PC-3 (cell line): ENCODE measurements at regions not wholly inside any gene's neighbourhood (a gene's known extent, or its start where the extent isn't known, plus 50 kb on each side); places are given as distances from the start of the nearest gene placed in this dataset.

ENCODE experiments used
- ATAC-seq: fragments of 200-7000 bp; cut with Tn5 transposase; 2 replicates; pipeline ENCODE4 v1.9.1; 2020; ENCODE audit warnings: mild to moderate bottlenecking, moderate library complexity
- BruUV-seq: library from RNA; stranded (reverse); fragments of 400-500 nt; replicated peaks from 2 replicates; lab custom pipeline; 2021; lab: Mats Ljungman, UMichigan
- CTCF ChIA-PET: fragments of 300-600 bp; sonication (Branson Sonifier 250); formaldehyde crosslinking; loops from one replicate; lab custom pipeline; 2022; ENCODE audit warnings: antibody characterized with exemption; lab: Charles Lee
- POLR2A ChIA-PET: fragments of 300-600 bp; sonication (Branson Sonifier 250); formaldehyde crosslinking; loops from one replicate; lab custom pipeline; 2022; ENCODE audit warnings: antibody characterized with exemption; ENCODE audit not compliant: unreplicated experiment; lab: Charles Lee
- DNase-seq: peaks from one replicate; pipeline ENCODE4 v3.0.0-alpha.2; 2015
- H2AFZ ChIP-seq: fragments of 300-600 bp; sonication (generic); 2 replicates; pipeline ENCODE4 v1.6.0; 2016; ENCODE audit warnings: antibody characterized with exemption, low read length
- H3F3A ChIP-seq: fragments of 300-600 bp; sonication (generic); one replicate; pipeline ENCODE4 v1.6.0; 2017; ENCODE audit warnings: antibody characterized with exemption, low read length, control low read depth, mild to moderate bottlenecking; ENCODE audit not compliant: unreplicated experiment
- H3K27ac ChIP-seq: fragments of 300-600 bp; sonication (generic); 2 replicates; pipeline ENCODE4 v1.5.1; 2016; ENCODE audit warnings: mild to moderate bottlenecking, low read length
- H3K27me3 ChIP-seq: fragments of 300-600 bp; sonication (generic); 2 replicates; pipeline ENCODE4 v1.6.1; 2016; ENCODE audit warnings: low read length, mixed read lengths
- H3K36me3 ChIP-seq: fragments of 300-600 bp; sonication (generic); 2 replicates; pipeline ENCODE4 v1.6.1; 2016; ENCODE audit warnings: low read depth, mixed run types, low read length, mixed read lengths
- H3K4me1 ChIP-seq: fragments of 300-600 bp; sonication (generic); 2 replicates; pipeline ENCODE4 v1.5.1; 2016; ENCODE audit warnings: low read length; ENCODE audit not compliant: insufficient read depth
- H3K4me2 ChIP-seq: fragments of 300-600 bp; sonication (generic); 2 replicates; pipeline ENCODE4 v1.6.0; 2016; ENCODE audit warnings: low read length
- H3K4me3 ChIP-seq: fragments of 300-600 bp; sonication (generic); 2 replicates; pipeline ENCODE4 v1.5.1; 2016; ENCODE audit warnings: mild to moderate bottlenecking, low read length, mixed read lengths
- H3K79me2 ChIP-seq: fragments of 300-600 bp; sonication (generic); 2 replicates; pipeline ENCODE4 v1.6.1; 2017; ENCODE audit warnings: low read length, mixed read lengths
- H3K9ac ChIP-seq: fragments of 300-600 bp; sonication (generic); 2 replicates; pipeline ENCODE4 v1.6.0; 2016; ENCODE audit warnings: mild to moderate bottlenecking, low read length
- H3K9me2 ChIP-seq: fragments of 300-600 bp; sonication (generic); replicated peaks from 2 replicates; pipeline ENCODE4 v1.6.1; 2016; ENCODE audit warnings: mixed run types, low read length, mixed read lengths
- H3K9me3 ChIP-seq: fragments of 300-600 bp; sonication (generic); 2 replicates; pipeline ENCODE4 v1.6.1; 2016; ENCODE audit warnings: low read length, mixed read lengths
- H4K20me1 ChIP-seq: fragments of 300-600 bp; sonication (generic); 2 replicates; pipeline ENCODE4 v1.6.1; 2016; ENCODE audit warnings: low read length, mixed read lengths
- EZH2 ChIP-seq: fragments of 300-600 bp; sonication (generic); IDR thresholded peaks from one replicate; pipeline ENCODE4 v1.6.1; 2017; ENCODE audit warnings: antibody characterized with exemption, mild to moderate bottlenecking, low read length; ENCODE audit not compliant: unreplicated experiment
- EZH2phosphoT487 ChIP-seq: fragments of 300-600 bp; sonication (generic); IDR thresholded peaks from 2 replicates; pipeline ENCODE4 v1.6.1; 2018; ENCODE audit warnings: mild to moderate bottlenecking, antibody characterized with exemption, low read length, borderline replicate concordance
- intact Hi-C: fragments of 100-400 bp; cut with micrococcal nuclease; formaldehyde crosslinking; loops from 2 replicates; pipeline ENCODE4 v1.9.0; 2023
- TF ChIP-seq, protein P1 (sequence below): fragments of 300-600 bp; sonication (generic); conservative IDR thresholded peaks from 2 replicates; pipeline ENCODE4 v1.5.1; 2017; ENCODE audit warnings: antibody characterized with exemption, low read depth, mild to moderate bottlenecking, low read length

DNA sequence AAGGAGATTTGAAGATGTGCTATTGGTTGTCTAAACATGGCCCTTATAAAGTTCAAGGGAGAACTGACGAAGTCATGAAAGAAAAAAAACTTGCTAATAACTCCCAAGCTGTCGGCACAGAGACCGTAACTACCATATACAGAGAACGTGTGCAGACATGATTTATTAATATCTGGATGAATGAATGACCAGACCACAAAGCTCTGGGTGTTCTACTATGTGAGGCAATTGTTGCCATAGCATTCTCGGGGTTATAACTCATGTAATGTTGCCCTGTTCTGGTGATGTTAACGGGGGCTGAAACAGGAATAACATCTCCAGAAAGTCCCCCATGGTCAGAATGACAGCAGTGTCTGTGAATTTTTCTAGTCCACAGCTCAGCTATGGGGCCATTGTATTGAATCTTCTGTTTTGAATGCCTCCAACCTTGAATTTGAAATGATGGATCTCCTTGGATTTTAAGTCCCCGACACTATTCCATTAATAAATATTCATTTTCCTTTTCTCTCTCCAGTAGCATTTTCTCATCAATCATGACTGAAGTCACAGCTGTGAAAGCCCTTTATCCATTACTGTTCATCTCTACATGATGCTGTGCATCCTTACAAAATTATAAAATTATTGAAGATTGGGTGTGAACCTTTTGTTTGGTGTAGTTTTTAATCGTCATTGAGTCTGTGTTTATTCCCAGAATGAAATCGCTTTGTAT, 483.4 kb upstream of the KLHL29 start:
- no peaks in the 10 kb centered on the region for H3K36me3 ChIP-seq
- CTCF ChIA-PET, result no interaction called here
- BruUV-seq, result no TSS peak
- H3K4me2 ChIP-seq, result no peak overlapping the region
- H3K9ac ChIP-seq, result no peak overlapping the region
- H3F3A ChIP-seq, result no peaks in the 10 kb centered on the region
- H4K20me1 ChIP-seq, result no peaks in the 10 kb centered on the region
- no peak overlapping the region for H3K27ac ChIP-seq
- H3K9me2 ChIP-seq, result no peaks in the 10 kb centered on the region
- no peaks in the 10 kb centered on the region for H3K79me2 ChIP-seq
- POLR2A ChIA-PET, result no interaction called here
- DNase-seq (no peak), ATAC-seq (no peak)
- H3K4me1 ChIP-seq, result no peaks in the 10 kb centered on the region
- H3K4me3 ChIP-seq, result no peak overlapping the region
- TF ChIP-seq, protein P1, sequence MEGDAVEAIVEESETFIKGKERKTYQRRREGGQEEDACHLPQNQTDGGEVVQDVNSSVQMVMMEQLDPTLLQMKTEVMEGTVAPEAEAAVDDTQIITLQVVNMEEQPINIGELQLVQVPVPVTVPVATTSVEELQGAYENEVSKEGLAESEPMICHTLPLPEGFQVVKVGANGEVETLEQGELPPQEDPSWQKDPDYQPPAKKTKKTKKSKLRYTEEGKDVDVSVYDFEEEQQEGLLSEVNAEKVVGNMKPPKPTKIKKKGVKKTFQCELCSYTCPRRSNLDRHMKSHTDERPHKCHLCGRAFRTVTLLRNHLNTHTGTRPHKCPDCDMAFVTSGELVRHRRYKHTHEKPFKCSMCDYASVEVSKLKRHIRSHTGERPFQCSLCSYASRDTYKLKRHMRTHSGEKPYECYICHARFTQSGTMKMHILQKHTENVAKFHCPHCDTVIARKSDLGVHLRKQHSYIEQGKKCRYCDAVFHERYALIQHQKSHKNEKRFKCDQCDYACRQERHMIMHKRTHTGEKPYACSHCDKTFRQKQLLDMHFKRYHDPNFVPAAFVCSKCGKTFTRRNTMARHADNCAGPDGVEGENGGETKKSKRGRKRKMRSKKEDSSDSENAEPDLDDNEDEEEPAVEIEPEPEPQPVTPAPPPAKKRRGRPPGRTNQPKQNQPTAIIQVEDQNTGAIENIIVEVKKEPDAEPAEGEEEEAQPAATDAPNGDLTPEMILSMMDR, result no peak
- TF ChIP-seq EZH2 (no peak), EZH2phosphoT487 (no peak)
- H3K9me3 ChIP-seq, result 0 out of 2 replicates have a peak, but pooled peaks cover 3% of the 10 kb centered on the region
- H2AFZ ChIP-seq, result no peak overlapping the region
- no peaks in the 10 kb centered on the region for H3K27me3 ChIP-seq
- intact Hi-C loops, result no loop called here

DNA sequence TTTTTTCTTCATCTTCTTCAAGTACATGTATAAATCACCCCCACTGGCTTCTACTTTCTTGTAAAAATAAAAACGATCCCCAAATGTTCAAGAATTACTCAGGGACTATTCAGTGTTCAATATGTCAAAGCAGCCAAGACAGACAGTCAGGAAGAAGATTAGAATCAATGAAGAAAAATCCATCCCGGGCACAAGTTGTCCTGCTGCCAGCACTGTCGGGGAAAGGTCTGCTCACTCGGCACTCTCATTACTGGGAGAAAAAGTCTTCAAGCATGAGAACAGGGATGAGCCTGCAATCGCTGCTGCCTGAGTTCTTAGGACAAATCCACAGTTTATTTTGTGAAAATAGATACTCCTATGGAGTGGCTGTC, 482.8 kb upstream of the KLHL29 start:
- CTCF ChIA-PET, result no interaction called here
- no TSS peak for BruUV-seq
- no peak for DNase-seq
- Histone ChIP-seq H3F3A (no peaks in the 10 kb centered on the region), H3K36me3 (no peaks in the 10 kb centered on the region), H3K4me3 (no peak overlapping the region), H3K9ac (no peak overlapping the region), H2AFZ (no peak overlapping the region), H3K4me1 (no peaks in the 10 kb centered on the region), H3K9me2 (no peaks in the 10 kb centered on the region), H3K27me3 (no peaks in the 10 kb centered on the region), H3K79me2 (no peaks in the 10 kb centered on the region), H3K27ac (no peak overlapping the region), H3K4me2 (no peak overlapping the region), H3K9me3 (0 out of 2 replicates have a peak, but pooled peaks cover 3% of the 10 kb centered on the region), H4K20me1 (no peaks in the 10 kb centered on the region)
- TF ChIP-seq EZH2phosphoT487 (no peak), EZH2 (no peak)
- TF ChIP-seq, protein P1, result no peak
- ATAC-seq, result no peak
- POLR2A ChIA-PET, result no interaction called here
- intact Hi-C loops, result no loop called here

DNA sequence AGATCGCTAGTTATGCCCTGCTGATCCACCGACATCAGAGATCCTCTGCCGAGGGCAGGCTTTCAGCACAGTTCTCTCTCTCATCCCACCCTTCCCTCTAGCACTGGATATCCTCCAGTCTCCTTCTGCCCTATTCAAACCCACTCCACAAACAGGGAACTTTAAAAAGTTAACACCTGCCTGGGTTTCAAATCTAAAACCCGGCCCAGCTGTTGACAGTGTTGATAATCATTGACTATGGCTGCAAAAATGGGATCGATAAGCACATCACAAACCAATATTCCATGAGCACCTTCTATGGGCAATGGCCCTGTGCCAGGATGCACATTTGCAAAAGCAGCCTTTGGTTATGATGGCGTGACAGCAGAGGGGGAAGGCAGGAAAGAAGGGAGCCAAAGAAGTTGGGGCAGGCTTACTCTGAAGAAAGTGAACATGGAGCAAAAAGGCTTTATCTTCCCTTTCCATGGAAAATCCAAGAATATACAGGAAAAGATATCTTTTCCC, 482.3 kb upstream of the KLHL29 start:
- ChIA-PET POLR2A (no interaction called here), CTCF (no interaction called here)
- Histone ChIP-seq H3K9ac (no peak overlapping the region), H2AFZ (no peak overlapping the region), H3K27ac (no peak overlapping the region), H4K20me1 (no peaks in the 10 kb centered on the region), H3K9me2 (no peaks in the 10 kb centered on the region), H3K36me3 (no peaks in the 10 kb centered on the region), H3K9me3 (0 out of 2 replicates have a peak, but pooled peaks cover 3% of the 10 kb centered on the region), H3F3A (no peaks in the 10 kb centered on the region), H3K79me2 (no peaks in the 10 kb centered on the region), H3K4me3 (no peak overlapping the region), H3K27me3 (no peaks in the 10 kb centered on the region), H3K4me2 (no peak overlapping the region), H3K4me1 (no peaks in the 10 kb centered on the region)
- DNase-seq, result no peak
- no TSS peak for BruUV-seq
- no peak for ATAC-seq
- TF ChIP-seq, protein P1, result no peak
- no peak for TF ChIP-seq EZH2
- TF ChIP-seq EZH2phosphoT487, result no peak
- intact Hi-C loops, result no loop called here
